Esophagus squamous epithelium (tissue), 4 donors: ENCODE measurements at regions not wholly inside any gene's neighbourhood (a gene's known extent, or its start where the extent isn't known, plus 50 kb on each side); places are given as distances from the start of the nearest gene placed in this dataset.

ENCODE experiments used
- POLR2A ChIP-seq, 4 donors: fragments of 450-650 bp; IDR thresholded peaks; one replicate each; pipeline ENCODE4 v1.6.1; 2017; ENCODE audit warnings: antibody characterized with exemption in 4 of 4, mild to moderate bottlenecking in 4 of 4, moderate library complexity in 3 of 4
- TF ChIP-seq, protein P1 (sequence below), 6 experiments: fragments of 450-650 bp in 4 of 6; fragments of 200-600 bp in 2 of 6; sonication (generic) in 2 of 6; IDR thresholded peaks; one replicate each; pipeline ENCODE4 v1.5.1; 2016 to 2019; ENCODE audit warnings: antibody characterized with exemption in 6 of 6, mild to moderate bottlenecking in 4 of 6, moderate library complexity in 4 of 6

GRCh38 chr2:101533561-101534148 lies 58.7 kb upstream of the RFX8 start:
- TF ChIP-seq, protein P1, sequence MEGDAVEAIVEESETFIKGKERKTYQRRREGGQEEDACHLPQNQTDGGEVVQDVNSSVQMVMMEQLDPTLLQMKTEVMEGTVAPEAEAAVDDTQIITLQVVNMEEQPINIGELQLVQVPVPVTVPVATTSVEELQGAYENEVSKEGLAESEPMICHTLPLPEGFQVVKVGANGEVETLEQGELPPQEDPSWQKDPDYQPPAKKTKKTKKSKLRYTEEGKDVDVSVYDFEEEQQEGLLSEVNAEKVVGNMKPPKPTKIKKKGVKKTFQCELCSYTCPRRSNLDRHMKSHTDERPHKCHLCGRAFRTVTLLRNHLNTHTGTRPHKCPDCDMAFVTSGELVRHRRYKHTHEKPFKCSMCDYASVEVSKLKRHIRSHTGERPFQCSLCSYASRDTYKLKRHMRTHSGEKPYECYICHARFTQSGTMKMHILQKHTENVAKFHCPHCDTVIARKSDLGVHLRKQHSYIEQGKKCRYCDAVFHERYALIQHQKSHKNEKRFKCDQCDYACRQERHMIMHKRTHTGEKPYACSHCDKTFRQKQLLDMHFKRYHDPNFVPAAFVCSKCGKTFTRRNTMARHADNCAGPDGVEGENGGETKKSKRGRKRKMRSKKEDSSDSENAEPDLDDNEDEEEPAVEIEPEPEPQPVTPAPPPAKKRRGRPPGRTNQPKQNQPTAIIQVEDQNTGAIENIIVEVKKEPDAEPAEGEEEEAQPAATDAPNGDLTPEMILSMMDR (IDR thresholded peaks at IDR 0.05), result no peak
- no peak for TF ChIP-seq POLR2A (IDR thresholded peaks at IDR 0.05)
